ENCODE measurements at regions not wholly inside any gene's neighbourhood (a gene's known extent, or its start where the extent isn't known, plus 50 kb on each side); places are given as distances from the start of the nearest gene placed in this dataset.
"Not testable (repeated sequence)": the region's sequence is repeated elsewhere in the genome, so short reads cannot be mapped to it uniquely, and the experiment has no call there.

GRCh38 chr16:55992551-55992950 lies 117.4 kb upstream of the CES5A start:
- H3K4me3 ChIP-seq (ENCODE audit: low read depth, low read length): no peak overlapping the region
- no peak for DNase-seq (ENCODE audit: low read depth, low spot score)
- in situ Hi-C loops (cut with HindIII; ENCODE audit: low sequenced_read_pairs): no loop called here
- TF ChIP-seq CTCF (IDR thresholded peaks at IDR 0.05; ENCODE audit: low read depth, low read length): no peak

GRCh38 chr16:55991843-55992242 lies 116.7 kb upstream of the CES5A start:
- H3K4me3 ChIP-seq (ENCODE audit: low read depth, low read length): no peak overlapping the region
- in situ Hi-C loops (cut with HindIII; ENCODE audit: low sequenced_read_pairs): no loop called here
- DNase-seq (ENCODE audit: low read depth, low spot score): no peak
- no peak for TF ChIP-seq CTCF (IDR thresholded peaks at IDR 0.05; ENCODE audit: low read depth, low read length)

GRCh38 chr16:55989569-55989907 lies 114.4 kb upstream of the CES5A start:
- in situ Hi-C loops (cut with HindIII; ENCODE audit: low sequenced_read_pairs): no loop called here

GRCh38 chr16:55988850-55989568 lies 113.8 kb upstream of the CES5A start:
- DNase-seq (ENCODE audit: low read depth, low spot score); H3K4me3 ChIP-seq (ENCODE audit: low read depth, low read length); in situ Hi-C loops (cut with HindIII; ENCODE audit: low sequenced_read_pairs): not testable (repeated sequence)

More at GRCh38 chr16:55989569-55989907, 114.4 kb upstream of the CES5A start:
- no peak for DNase-seq (ENCODE audit: low read depth, low spot score)
- no peak for TF ChIP-seq CTCF (IDR thresholded peaks at IDR 0.05; ENCODE audit: low read depth, low read length)
- H3K4me3 ChIP-seq (ENCODE audit: low read depth, low read length): no peak overlapping the region

DNA sequence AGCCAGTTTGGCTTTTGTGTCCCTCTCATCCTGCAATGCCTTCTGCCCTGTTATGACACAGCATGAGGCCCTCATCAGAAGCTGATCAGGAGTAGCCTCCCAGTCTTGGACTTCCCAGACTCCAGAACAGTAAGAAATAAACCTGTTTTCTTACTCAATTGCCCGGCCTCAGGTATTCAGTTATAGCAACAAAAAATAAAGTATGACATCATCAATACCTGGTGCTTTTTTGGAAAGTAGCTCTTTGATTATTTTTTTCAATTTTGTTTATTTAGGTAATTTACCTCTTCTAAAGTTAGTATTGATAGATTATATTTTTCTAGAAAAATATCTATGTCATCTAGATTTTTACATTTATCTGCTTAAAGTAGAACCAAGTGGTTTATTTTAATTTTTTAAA lies 112.8 kb upstream of the CES5A start:
- no peak for DNase-seq (ENCODE audit: low read depth, low spot score)
- no peak overlapping the region for H3K4me3 ChIP-seq (ENCODE audit: low read depth, low read length)
- in situ Hi-C loops (cut with HindIII; ENCODE audit: low sequenced_read_pairs): no loop called here
- TF ChIP-seq CTCF (IDR thresholded peaks at IDR 0.05; ENCODE audit: low read depth, low read length): no peak

GRCh38 chr16:55982597-55982996 lies 107.4 kb upstream of the CES5A start:
- no peak for TF ChIP-seq CTCF (IDR thresholded peaks at IDR 0.05; ENCODE audit: low read depth, low read length)
- no peak overlapping the region for H3K4me3 ChIP-seq (ENCODE audit: low read depth, low read length)
- in situ Hi-C loops (cut with HindIII; ENCODE audit: low sequenced_read_pairs): no loop called here
- no peak for DNase-seq (ENCODE audit: low read depth, low spot score)

- no peak for DNase-seq (ENCODE audit: low read depth, low spot score)
- H3K4me3 ChIP-seq (ENCODE audit: low read depth, low read length): no peak overlapping the region
- in situ Hi-C loops (cut with HindIII; ENCODE audit: low sequenced_read_pairs): no loop called here
- TF ChIP-seq CTCF (IDR thresholded peaks at IDR 0.05; ENCODE audit: low read depth, low read length): no peak
Observed at GRCh38 chr16:55981557-55981956, 106.4 kb upstream of the CES5A start.

All from astrocyte of the spinal cord (primary cell).